ENCODE measurements at regions not wholly inside any gene's neighbourhood (a gene's known extent, or its start where the extent isn't known, plus 50 kb on each side); places are given as distances from the start of the nearest gene placed in this dataset.
A peak's percentile ranks its signal among the peaks of the same experiment; 100 is the strongest.
"Not testable (repeated sequence)": the region's sequence is repeated elsewhere in the genome, so short reads cannot be mapped to it uniquely, and the experiment has no call there.

- DNase-seq = no peak
Measured at GRCh38 chr12:33514893-33515292, 75.3 kb upstream of the SYT10 start.

- DNase-seq = no peak
Measured at GRCh38 chr12:33519566-33519965, 79.9 kb upstream of the SYT10 start.

- peak; percentile 10 for DNase-seq
Measured at GRCh38 chr12:33520505-33521302, 81.1 kb upstream of the SYT10 start.

DNA sequence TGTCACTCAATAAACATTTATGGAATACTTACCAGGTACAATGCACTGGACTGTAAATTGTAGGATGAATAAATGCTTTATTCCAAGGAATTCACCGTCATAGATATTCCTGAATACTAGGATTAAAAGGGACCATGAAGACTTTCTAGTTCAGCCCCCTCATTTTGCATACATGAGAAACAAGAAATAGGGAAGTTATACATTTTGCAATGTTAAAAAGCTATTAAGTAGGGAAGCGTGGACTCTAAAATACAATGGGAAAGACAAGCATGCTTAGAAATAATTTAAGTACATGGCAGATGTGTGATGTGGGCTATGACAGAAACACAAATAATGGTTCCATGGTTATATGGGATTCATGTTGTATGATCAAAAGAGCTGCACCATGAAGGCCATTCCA lies 89.4 kb upstream of the SYT10 start:
- no peak for DNase-seq

DNA sequence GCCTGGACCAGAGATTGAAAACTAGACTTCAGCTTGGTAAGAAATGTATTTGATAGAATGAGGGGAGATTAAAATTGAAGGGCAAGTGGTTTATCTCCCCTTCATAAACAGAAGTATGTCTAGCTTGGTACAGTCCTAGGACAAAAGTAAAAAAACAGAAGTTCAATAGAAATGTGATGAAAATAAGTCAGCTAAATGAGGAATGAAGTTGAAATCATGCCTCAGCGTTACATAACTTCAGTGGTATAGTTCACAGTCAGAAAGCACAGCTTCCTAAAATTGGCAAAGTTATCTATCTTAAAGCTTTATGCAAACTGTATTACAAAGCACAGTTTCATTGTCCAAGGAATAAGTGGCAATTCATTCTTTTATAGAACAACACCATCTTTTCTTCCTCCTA lies 90.2 kb upstream of the SYT10 start:
- DNase-seq = no peak

- DNase-seq = no peak
Measured at GRCh38 chr12:33531261-33531660, 91.6 kb upstream of the SYT10 start.

DNA sequence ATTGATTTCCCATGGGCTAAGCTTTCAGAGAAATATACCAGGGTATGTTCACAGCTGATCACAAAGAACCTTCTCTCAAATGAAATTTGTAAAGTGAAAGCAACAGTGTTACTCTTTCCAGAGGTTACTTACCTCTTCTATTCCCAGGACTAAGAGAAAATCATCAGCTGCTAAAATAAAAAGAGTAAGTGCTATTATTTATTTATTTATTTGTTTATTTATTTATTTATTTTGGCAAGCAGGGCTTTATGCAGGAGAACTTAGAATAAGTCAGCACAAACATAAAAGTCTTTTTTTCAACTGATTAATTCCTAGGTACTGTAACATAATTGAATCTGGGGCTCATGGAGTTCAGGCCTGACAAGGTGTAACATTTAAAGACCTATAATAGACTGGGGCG lies 93.9 kb upstream of the SYT10 start:
- DNase-seq = no peak

DNA sequence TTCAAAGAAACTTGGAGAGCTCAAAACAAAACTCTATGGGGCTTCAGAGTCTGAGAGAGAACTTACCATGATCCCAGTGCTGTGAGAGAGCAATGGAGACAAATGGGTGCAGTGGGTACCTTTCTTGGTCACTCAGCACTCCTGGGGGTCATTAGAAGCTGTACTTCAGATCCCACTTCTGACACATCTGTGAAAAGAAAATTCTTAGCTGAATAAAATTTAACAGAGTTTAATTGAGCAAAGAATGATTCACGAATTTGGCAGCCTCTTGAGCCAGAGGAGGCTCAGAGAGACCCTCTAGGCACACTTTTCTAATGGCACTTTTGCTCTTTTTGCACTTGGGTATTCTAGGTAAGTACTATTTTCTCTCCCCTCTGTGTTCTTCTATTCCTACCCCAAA lies 96.8 kb upstream of the SYT10 start:
- DNase-seq = no peak

- DNase-seq = peak; percentile 25
Measured at GRCh38 chr12:33546004-33546403, 106.4 kb upstream of the SYT10 start.

GRCh38 chr12:33547084-33547483 lies 107.5 kb upstream of the SYT10 start:
- DNase-seq = no peak

- not testable (repeated sequence) for DNase-seq
Measured at GRCh38 chr12:33550214-33550613, 110.6 kb upstream of the SYT10 start.

DNA sequence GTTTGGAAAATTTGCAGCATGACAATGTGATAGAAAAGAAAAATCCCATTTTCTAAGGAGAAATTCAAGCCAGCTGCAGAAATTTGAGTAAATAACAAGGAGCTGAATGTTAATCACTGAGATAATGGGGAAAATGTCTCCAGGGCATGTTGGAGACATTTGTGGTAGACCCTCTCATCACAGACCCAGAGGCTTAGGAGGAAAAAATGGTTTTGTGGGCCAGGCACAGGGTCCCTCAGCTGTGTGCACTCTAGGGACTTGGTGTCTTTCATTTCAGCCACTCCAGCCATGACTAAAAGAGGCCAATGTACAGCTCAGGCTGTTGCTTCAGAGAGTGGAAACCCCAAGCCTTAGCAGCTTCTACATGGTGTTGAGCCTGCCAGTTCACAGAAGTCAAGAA lies 111.4 kb upstream of the SYT10 start:
- DNase-seq = no peak

- DNase-seq = no peak
Measured at GRCh38 chr12:33555128-33555527, 115.5 kb upstream of the SYT10 start.

DNA sequence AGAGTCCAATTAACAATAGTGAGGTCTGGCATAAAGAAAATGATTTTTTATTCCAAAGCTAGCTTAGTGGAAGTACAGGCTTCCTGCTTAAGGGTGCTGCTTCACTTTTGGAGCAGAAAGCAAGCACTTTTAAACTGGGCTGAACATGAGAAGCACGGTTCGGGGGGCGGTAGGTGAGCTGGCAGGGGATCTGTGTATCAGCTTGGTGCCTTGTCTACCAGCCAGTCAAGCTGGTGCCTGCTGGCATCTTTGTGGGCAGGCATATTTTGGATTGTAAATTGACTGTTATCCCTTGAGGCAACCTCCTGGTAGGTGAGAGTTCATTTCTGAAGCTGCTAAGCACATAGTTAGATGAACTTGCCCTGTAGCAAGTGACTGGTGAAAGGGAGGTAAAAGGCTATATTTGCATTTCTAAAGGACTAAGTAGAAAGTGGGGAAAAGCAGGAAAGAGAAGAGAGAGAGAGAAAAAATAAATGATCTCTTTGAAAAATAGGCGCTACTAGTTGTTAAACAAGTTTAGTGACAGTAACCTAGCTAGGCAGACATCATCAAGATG lies 121.1 kb upstream of the SYT10 start:
- no peak for DNase-seq

- DNase-seq = no peak
Measured at GRCh38 chr12:33562401-33562800, 122.8 kb upstream of the SYT10 start.

GRCh38 chr12:33566403-33566802 lies 126.8 kb upstream of the SYT10 start:
- DNase-seq = no peak

DNA sequence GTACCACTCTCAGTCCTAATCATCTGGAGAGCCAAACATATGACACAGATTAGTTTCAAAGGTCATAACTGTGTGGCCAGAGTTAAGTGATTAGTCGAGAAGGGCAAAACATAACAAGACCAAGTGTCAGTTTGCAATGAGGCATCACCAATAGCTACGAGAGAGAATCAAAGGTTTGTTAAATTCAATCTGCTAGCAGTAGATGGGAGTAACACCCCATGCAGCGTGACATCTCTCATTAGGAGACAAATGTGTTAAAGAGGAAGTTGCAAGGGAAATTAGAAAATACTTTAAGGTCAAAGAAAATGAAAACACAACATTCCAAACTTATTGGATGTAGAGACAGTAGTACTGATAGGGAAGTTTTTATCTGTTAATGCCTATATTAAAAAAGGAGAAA lies 135.7 kb upstream of the SYT10 start:
- no peak for DNase-seq

DNA sequence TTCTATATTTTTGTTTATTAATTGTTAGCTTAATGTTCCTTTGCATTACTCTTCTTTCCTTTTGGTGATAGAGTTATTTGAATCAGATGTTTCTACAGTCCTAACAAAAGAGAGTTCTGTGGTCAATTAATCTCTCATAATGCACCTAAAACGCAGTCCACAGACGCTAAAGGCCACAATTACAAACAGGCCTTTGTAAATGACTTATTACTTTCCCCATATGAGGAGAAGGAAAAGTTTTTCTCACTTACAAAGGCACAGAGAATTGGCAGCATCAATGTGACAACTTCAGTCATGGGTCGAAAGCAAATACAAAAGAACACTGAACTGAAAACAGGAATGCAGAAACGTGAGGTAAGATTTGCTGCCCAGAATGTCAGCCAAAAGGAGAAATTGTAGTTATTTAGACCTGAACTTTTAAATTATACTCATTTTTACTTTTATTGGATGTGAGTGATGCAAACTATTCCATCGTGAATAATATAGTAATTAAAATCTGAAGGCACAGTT lies 142.0 kb upstream of the SYT10 start:
- DNase-seq = no peak

GRCh38 chr12:33586576-33586975 lies 147.0 kb upstream of the SYT10 start:
- DNase-seq = no peak

GRCh38 chr12:33587354-33587753 lies 147.7 kb upstream of the SYT10 start:
- no peak for DNase-seq

- DNase-seq = no peak
Measured at GRCh38 chr12:33587784-33588712, 148.4 kb upstream of the SYT10 start.

- DNase-seq = no peak
Measured at GRCh38 chr12:33588725-33589405, 149.2 kb upstream of the SYT10 start.

GRCh38 chr12:33589576-33590114 lies 150.0 kb upstream of the SYT10 start:
- DNase-seq = no peak
